Superior temporal gyrus (tissue), 1 donor: ENCODE measurements at regions not wholly inside any gene's neighbourhood (a gene's known extent, or its start where the extent isn't known, plus 50 kb on each side); places are given as distances from the start of the nearest gene placed in this dataset.

Source experiments
- DNase-seq: peaks from one replicate; pipeline ENCODE4 v3.0.0-alpha.2; 2016; ENCODE audit errors: extremely low spot score

DNA sequence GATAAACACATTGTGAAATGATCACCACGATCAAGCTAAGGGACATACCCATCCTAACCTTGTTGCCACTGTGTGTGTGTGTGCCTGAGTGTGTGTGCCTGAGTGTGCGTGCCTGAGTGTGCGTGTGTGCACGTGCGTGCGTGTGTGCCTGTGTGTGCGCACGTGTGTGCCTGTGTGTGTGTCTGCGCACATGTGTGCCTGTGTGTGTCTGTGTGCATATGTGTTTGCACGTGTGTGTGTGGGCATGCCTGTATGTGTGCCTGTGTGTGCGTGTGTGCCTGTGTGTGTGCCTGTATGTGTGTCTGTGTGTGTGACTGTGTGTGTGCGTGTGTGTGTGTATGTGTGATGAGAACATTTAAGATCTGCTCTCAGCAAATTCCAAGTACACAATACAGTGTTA lies 244.1 kb upstream of the DPP6 start:
- DNase-seq: no peak

- no peak for DNase-seq
These were observed 222.7 kb upstream of the DPP6 start for GRCh38 chr7:153829525-153829924.

GRCh38 chr7:153832160-153832559 lies 220.0 kb upstream of the DPP6 start:
- no peak for DNase-seq

- peak; percentile 40 for DNase-seq
These were observed 217.1 kb upstream of the DPP6 start for GRCh38 chr7:153835103-153835502.

DNA sequence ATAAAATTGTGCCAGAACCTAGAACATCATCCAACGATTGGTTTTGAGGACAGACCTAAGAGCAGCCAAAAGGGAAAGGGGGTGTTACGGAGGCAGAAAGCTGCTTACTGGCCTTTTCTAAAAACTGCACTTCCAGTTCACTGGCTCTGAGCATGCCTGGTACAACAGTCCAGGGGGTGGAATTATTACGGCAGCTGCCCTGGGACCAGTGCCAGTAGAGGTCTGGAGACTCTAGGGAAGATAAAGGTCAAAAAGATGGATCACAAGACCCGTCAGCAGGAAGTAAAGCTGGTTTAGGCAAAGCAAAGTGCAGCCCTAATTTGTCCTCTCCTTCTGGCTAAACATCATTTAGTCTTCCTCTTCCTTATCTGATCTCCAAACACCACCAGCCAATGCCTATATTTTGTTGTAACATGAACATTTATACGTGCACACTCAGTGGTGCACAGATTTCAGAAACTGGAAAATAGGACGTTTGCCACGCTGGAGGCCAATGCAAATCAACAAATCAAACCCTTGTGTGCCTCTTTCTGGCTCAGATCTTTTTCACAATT lies 216.4 kb upstream of the DPP6 start:
- DNase-seq: no peak

- DNase-seq: no peak
These were observed 213.6 kb upstream of the DPP6 start for GRCh38 chr7:153838591-153838990.

- no peak for DNase-seq
These were observed 211.3 kb upstream of the DPP6 start for GRCh38 chr7:153840861-153841260.

- no peak for DNase-seq
These were observed 204.4 kb upstream of the DPP6 start for GRCh38 chr7:153847828-153848227.

GRCh38 chr7:153852261-153852660 lies 199.9 kb upstream of the DPP6 start:
- DNase-seq: no peak

GRCh38 chr7:153858355-153858754 lies 193.8 kb upstream of the DPP6 start:
- DNase-seq: peak; percentile 31

- no peak for DNase-seq
These were observed 193.0 kb upstream of the DPP6 start for GRCh38 chr7:153859239-153859638.

GRCh38 chr7:153886506-153887441 lies 165.4 kb upstream of the DPP6 start:
- DNase-seq: no peak

GRCh38 chr7:153887749-153888569 lies 164.2 kb upstream of the DPP6 start:
- DNase-seq: no peak

DNA sequence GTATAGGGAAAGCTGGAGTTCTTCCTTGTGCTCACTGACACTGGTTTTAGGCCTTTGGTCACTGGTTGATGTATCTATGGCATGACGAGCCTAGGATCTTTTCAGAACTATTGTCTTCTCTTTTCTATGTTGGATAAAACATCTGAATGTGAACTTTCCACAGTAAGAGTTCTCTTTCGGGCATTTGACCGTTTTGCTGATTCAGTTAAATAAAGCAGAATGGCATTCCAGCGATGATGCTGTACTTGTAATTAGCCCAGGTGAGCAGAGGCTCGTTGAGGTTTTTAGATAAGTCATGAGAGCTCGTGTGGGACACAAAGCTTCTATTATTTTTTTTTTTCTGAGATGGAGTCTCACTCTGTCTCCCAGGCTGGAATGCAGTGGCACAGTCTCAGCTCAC lies 160.2 kb upstream of the DPP6 start:
- no peak for DNase-seq

- DNase-seq: no peak
These were observed 149.3 kb upstream of the DPP6 start for GRCh38 chr7:153902862-153903261.

- no peak for DNase-seq
These were observed 140.0 kb upstream of the DPP6 start for GRCh38 chr7:153912211-153912610.

DNA sequence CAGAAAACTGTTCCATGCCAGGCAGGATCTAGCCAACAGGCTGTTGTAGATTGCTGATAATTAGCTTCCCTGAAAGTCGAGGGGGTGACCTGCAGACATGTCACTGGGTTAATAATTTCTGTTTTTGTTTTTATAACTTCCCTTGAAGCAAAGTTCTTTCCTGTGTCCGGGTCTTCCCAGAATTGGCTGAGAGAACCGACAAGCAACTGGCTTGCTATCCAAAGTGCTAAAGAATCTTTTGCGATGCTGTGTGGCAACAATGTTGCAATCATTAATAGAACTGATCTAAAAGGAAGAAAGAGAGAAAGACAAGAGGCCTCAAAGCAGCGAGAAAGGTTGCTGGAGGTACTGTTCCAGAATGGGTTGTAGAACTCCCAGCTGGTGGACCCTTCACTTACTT lies 132.1 kb upstream of the DPP6 start:
- no peak for DNase-seq

GRCh38 chr7:153920897-153921296 lies 131.3 kb upstream of the DPP6 start:
- DNase-seq: no peak

DNA sequence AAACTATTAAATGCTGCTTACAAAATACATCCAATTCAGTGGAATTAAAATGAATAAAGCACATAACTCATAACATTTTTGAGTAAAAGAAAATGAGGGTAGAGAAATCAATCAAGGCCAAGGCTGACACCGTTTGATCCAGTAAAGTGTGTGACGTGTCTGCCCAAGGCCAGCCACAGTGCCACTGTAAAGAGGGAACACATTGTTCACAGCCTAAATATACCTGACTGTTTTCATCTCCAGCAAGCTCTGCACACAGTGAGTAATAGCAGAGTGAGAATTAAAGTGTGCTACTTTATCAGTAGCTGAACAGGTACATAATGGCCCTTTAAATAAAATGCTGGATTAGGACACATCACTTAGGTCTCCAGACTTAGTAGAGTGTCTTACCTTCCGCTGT lies 130.8 kb upstream of the DPP6 start:
- no peak for DNase-seq

DNA sequence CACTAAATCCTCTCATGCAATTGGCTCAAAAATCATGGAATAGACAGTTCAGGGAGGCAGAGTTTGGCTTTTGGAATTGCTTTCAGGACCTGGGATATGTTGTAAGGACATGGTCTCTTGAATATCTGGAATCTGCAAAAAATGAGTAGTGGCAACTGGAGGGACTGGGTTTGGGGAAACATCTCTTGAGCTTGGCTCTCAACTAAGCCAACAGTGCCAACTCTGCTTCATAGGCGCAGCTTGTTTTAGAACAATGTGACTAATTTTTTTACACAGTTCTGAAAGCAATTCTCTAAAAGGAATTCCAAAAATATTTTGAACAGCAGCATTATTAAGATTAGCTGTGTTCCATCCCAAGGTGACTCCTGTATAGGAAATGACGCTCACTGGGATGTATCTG lies 121.5 kb upstream of the DPP6 start:
- peak; percentile 21 for DNase-seq

- DNase-seq: no peak
These were observed 118.2 kb upstream of the DPP6 start for GRCh38 chr7:153934048-153934447.

DNA sequence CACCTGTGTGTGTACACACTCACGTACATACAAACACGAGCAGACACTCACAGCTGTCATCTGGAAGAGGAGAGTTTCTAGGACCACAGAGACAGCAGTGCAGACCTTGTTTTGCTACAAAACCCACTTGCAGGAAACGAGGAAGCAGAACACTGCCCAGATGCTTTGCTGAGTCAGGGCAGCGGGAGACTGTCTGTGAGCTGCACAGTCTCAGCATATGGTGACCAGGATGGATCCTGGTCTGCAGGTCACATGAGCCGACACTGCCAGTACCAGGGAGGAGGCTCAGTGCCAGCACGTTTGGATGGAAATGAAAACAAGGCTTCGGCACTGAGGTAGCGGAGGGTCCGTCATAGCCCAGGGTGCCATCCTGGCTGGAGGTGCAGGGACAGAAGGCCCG lies 117.6 kb upstream of the DPP6 start:
- no peak for DNase-seq

- no peak for DNase-seq
These were observed 117.1 kb upstream of the DPP6 start for GRCh38 chr7:153935095-153935494.
